Right lobe of liver (tissue), 4 donors: ENCODE measurements at regions not wholly inside any gene's neighbourhood (a gene's known extent, or its start where the extent isn't known, plus 50 kb on each side); places are given as distances from the start of the nearest gene placed in this dataset.

Source experiments
- POLR2A ChIP-seq: fragments of 450-650 bp; IDR thresholded peaks from one replicate; pipeline ENCODE4 v1.6.1; 2017; ENCODE audit warnings: antibody characterized with exemption, mild to moderate bottlenecking
- TF ChIP-seq, protein P1 (sequence below), 4 donors: fragments of 200-600 bp in 3 of 4; fragments of 450-650 bp in 1 of 4; IDR thresholded peaks; one replicate each; pipeline versions ENCODE4 v1.5.1 to v1.8.0; 2016 to 2022; ENCODE audit warnings: antibody characterized with exemption in 4 of 4, mild to moderate bottlenecking in 2 of 4
- donor health status: DM: no; HTN: no; CAD: no.
- donor health status: DM: no; HTN: no; CAD: no.
- donor health status: DM: no; HTN: yes; CAD: no.

DNA sequence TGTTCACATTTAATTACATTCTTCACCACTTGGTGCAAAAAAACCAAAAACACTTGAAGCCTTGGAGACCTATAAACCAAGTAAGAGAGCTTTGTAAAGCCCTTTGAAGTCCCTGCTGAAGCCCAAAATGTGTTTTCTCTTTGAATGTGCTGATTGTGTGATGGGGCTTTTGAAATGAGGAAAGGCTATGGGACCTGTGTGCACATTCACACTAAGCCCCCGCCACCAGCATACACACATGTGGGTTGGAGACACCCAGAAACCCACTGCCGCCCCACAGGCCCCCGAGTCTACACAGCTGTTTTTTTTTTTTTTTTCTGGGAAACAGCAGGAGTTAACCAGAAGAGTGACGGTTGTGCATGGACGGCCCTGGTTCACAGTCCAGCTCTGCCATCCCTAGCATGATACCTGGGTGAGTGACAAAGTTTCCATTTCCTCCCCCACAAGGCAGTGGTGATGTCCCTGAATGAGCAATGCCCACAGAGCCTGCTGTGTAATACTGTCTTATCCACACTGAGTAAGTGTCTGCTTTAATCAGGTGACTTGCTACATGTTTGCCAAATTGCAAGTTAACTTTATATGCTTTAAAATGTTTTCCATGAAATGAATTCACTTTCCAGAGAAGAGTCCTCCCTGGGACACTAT is 154.6 kb upstream of the GDF10 start:
- TF ChIP-seq, protein P1, sequence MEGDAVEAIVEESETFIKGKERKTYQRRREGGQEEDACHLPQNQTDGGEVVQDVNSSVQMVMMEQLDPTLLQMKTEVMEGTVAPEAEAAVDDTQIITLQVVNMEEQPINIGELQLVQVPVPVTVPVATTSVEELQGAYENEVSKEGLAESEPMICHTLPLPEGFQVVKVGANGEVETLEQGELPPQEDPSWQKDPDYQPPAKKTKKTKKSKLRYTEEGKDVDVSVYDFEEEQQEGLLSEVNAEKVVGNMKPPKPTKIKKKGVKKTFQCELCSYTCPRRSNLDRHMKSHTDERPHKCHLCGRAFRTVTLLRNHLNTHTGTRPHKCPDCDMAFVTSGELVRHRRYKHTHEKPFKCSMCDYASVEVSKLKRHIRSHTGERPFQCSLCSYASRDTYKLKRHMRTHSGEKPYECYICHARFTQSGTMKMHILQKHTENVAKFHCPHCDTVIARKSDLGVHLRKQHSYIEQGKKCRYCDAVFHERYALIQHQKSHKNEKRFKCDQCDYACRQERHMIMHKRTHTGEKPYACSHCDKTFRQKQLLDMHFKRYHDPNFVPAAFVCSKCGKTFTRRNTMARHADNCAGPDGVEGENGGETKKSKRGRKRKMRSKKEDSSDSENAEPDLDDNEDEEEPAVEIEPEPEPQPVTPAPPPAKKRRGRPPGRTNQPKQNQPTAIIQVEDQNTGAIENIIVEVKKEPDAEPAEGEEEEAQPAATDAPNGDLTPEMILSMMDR (IDR thresholded peaks at IDR 0.05) = no peak
- no peak for TF ChIP-seq POLR2A
